AG09309 (cell line): ENCODE measurements at regions not wholly inside any gene's neighbourhood (a gene's known extent, or its start where the extent isn't known, plus 50 kb on each side); places are given as distances from the start of the nearest gene placed in this dataset.

ENCODE experiments used
- DNase-seq: peaks from one replicate; pipeline ENCODE4 v3.0.0-alpha.2; 2010; ENCODE audit warnings: low read depth
- H3K4me3 ChIP-seq: 2 replicates; pipeline ENCODE4 v1.5.1; 2011; ENCODE audit warnings: mild to moderate bottlenecking, low read depth, low read length, moderate library complexity; ENCODE audit not compliant: control insufficient read depth
- TF ChIP-seq, protein P1 (sequence below): IDR thresholded peaks from 2 replicates; pipeline ENCODE4 v1.5.1; 2011; ENCODE audit warnings: mild to moderate bottlenecking, low read depth, low read length, inconsistent platforms; ENCODE audit not compliant: insufficient read depth, control insufficient read depth; ENCODE audit errors: missing control alignments

- H3K4me3 ChIP-seq: no peak overlapping the region
- TF ChIP-seq, protein P1, sequence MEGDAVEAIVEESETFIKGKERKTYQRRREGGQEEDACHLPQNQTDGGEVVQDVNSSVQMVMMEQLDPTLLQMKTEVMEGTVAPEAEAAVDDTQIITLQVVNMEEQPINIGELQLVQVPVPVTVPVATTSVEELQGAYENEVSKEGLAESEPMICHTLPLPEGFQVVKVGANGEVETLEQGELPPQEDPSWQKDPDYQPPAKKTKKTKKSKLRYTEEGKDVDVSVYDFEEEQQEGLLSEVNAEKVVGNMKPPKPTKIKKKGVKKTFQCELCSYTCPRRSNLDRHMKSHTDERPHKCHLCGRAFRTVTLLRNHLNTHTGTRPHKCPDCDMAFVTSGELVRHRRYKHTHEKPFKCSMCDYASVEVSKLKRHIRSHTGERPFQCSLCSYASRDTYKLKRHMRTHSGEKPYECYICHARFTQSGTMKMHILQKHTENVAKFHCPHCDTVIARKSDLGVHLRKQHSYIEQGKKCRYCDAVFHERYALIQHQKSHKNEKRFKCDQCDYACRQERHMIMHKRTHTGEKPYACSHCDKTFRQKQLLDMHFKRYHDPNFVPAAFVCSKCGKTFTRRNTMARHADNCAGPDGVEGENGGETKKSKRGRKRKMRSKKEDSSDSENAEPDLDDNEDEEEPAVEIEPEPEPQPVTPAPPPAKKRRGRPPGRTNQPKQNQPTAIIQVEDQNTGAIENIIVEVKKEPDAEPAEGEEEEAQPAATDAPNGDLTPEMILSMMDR: no peak
- no peak for DNase-seq
Measured at GRCh38 chr10:124255556-124255955, 162.2 kb upstream of the CHST15 start.

DNA sequence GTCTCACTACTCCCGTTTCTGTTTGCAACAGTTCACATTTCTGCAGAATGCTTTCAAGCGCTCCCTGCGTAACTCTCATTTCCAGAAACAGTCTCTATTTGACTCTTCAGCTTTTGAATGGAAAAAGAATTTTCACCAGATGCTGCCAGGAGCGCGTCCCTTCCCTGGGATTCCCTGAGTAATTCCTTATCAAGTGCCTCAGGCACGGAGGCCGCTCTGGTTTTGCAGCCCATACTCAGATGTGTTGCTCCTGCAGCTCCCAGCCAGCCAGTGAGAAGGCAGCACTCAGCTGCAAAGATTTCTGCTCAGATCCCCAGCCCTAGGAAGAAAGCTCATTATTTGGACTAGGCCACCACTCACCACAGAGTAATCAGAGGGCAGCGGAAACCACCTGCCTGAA lies 161.1 kb upstream of the CHST15 start:
- DNase-seq: no peak
- TF ChIP-seq, protein P1: no peak
- H3K4me3 ChIP-seq: no peak overlapping the region

GRCh38 chr10:124253006-124253405 lies 159.6 kb upstream of the CHST15 start:
- TF ChIP-seq, protein P1: no peak
- H3K4me3 ChIP-seq: no peak overlapping the region
- DNase-seq: no peak

- no peak overlapping the region for H3K4me3 ChIP-seq
- TF ChIP-seq, protein P1: no peak
- DNase-seq: no peak
Measured at GRCh38 chr10:124252097-124252715, 158.8 kb upstream of the CHST15 start.

DNA sequence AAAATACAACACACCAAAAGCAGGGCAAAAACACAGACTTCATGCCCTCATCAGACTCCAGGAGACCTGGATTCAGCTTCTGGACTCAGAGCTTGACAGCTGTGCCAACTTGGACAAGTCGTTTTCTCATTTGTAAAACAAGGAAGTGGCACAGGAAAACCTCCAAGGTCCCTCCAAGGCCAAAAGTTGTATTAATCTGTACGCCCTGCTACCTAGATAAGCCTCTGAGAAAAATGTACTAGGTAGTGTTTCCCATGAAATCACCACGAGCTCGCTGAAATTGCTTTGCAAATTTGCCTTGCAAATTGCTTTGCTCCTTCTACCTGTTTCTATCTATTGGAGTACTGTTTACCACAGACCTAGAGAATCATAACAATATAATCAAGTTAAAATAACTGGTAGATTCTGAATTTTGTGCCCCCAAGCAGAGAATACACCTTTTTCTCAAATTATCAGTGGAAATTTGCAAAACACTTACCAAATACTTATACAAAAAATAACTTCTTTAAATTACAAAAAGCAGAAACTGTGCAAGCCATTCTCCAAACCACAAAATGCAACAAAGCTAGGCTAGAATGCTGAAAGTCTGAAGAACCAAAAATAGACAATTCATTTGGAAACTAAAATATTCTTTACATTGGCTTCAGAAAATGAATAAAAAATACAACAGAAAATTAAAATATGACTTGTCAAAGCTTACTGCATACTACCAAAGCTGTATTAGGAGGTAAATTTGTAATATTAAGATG lies 158.1 kb upstream of the CHST15 start:
- no peak overlapping the region for H3K4me3 ChIP-seq
- no peak for DNase-seq
- TF ChIP-seq, protein P1: no peak

DNA sequence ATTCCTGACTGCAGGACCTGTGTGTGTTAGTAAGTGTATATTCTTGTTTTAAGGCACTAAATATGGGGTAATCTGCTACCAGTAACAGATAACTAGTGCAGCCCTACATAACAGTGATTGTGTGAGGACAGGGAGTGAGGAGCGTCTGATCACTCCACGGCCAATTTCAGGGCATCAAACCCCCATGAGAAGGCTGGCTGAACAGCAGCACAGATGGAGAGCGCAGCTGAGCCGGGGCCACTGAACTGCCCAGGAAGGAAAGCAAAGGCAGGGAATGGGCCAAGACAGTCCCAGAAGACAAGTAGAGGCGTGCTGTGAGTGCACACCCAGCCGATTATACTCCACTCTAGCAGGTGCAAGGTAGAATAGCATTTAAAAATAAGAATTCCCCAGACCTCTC lies 157.1 kb upstream of the CHST15 start:
- no peak for DNase-seq
- H3K4me3 ChIP-seq: no peak overlapping the region
- TF ChIP-seq, protein P1: no peak
